ENCODE measurements at regions not wholly inside any gene's neighbourhood (a gene's known extent, or its start where the extent isn't known, plus 50 kb on each side); places are given as distances from the start of the nearest gene placed in this dataset.
"Not testable (repeated sequence)": the region's sequence is repeated elsewhere in the genome, so short reads cannot be mapped to it uniquely, and the experiment has no call there.

GRCh38 chr3:135629701-135630408 lies 335.7 kb upstream of the PPP2R3A start:
- no peak for DNase-seq (ENCODE audit: low read depth in 4 of 4, low spot score in 1 of 4)

- no peak for DNase-seq (ENCODE audit: low read depth in 4 of 4, low spot score in 1 of 4)
Measured at GRCh38 chr3:135632556-135633065, 332.9 kb upstream of the PPP2R3A start.

GRCh38 chr3:135633078-135633477 lies 332.4 kb upstream of the PPP2R3A start:
- no peak for DNase-seq (ENCODE audit: low read depth in 4 of 4, low spot score in 1 of 4)

- no peak for DNase-seq (ENCODE audit: low read depth in 4 of 4, low spot score in 1 of 4)
Measured at GRCh38 chr3:135636596-135636995, 328.9 kb upstream of the PPP2R3A start.

GRCh38 chr3:135637013-135637412 lies 328.5 kb upstream of the PPP2R3A start:
- DNase-seq (ENCODE audit: low read depth in 4 of 4, low spot score in 1 of 4) = no peak

GRCh38 chr3:135641761-135642160 lies 323.8 kb upstream of the PPP2R3A start:
- no peak for DNase-seq (ENCODE audit: low read depth in 4 of 4, low spot score in 1 of 4)

GRCh38 chr3:135645541-135645940 lies 320.0 kb upstream of the PPP2R3A start:
- DNase-seq (ENCODE audit: low read depth in 4 of 4, low spot score in 1 of 4) = no peak

GRCh38 chr3:135646873-135647272 lies 318.7 kb upstream of the PPP2R3A start:
- no peak for DNase-seq (ENCODE audit: low read depth in 4 of 4, low spot score in 1 of 4)

GRCh38 chr3:135649361-135649760 lies 316.2 kb upstream of the PPP2R3A start:
- DNase-seq (ENCODE audit: low read depth in 4 of 4, low spot score in 1 of 4) = no peak

GRCh38 chr3:135650309-135650708 lies 315.2 kb upstream of the PPP2R3A start:
- DNase-seq (ENCODE audit: low read depth in 4 of 4, low spot score in 1 of 4) = no peak

- DNase-seq (ENCODE audit: low read depth in 4 of 4, low spot score in 1 of 4) = no peak
Measured at GRCh38 chr3:135652388-135652787, 313.1 kb upstream of the PPP2R3A start.

- no peak for DNase-seq (ENCODE audit: low read depth in 4 of 4, low spot score in 1 of 4)
Measured at GRCh38 chr3:135655328-135655727, 310.2 kb upstream of the PPP2R3A start.

GRCh38 chr3:135658451-135658850 lies 307.1 kb upstream of the PPP2R3A start:
- DNase-seq (ENCODE audit: low read depth in 4 of 4, low spot score in 1 of 4) = not testable (repeated sequence)

GRCh38 chr3:135667061-135667460 lies 298.5 kb upstream of the PPP2R3A start:
- DNase-seq (ENCODE audit: low read depth in 4 of 4, low spot score in 1 of 4) = no peak

- DNase-seq (ENCODE audit: low read depth in 4 of 4, low spot score in 1 of 4) = no peak
Measured at GRCh38 chr3:135674508-135674907, 291.0 kb upstream of the PPP2R3A start.

GRCh38 chr3:135678386-135678785 lies 287.1 kb upstream of the PPP2R3A start:
- DNase-seq (ENCODE audit: low read depth in 4 of 4, low spot score in 1 of 4) = no peak

GRCh38 chr3:135688003-135688402 lies 277.5 kb upstream of the PPP2R3A start:
- no peak for DNase-seq (ENCODE audit: low read depth in 4 of 4, low spot score in 1 of 4)

- no peak for DNase-seq (ENCODE audit: low read depth in 4 of 4, low spot score in 1 of 4)
Measured at GRCh38 chr3:135690664-135691063, 274.9 kb upstream of the PPP2R3A start.

- DNase-seq (ENCODE audit: low read depth in 4 of 4, low spot score in 1 of 4) = no peak
Measured at GRCh38 chr3:135691240-135691639, 274.3 kb upstream of the PPP2R3A start.

- no peak for DNase-seq (ENCODE audit: low read depth in 4 of 4, low spot score in 1 of 4)
Measured at GRCh38 chr3:135694142-135694541, 271.4 kb upstream of the PPP2R3A start.

- DNase-seq (ENCODE audit: low read depth in 4 of 4, low spot score in 1 of 4) = no peak
Measured at GRCh38 chr3:135699741-135700140, 265.8 kb upstream of the PPP2R3A start.

- DNase-seq (ENCODE audit: low read depth in 4 of 4, low spot score in 1 of 4) = no peak
Measured at GRCh38 chr3:135706758-135707375, 258.7 kb upstream of the PPP2R3A start.

GRCh38 chr3:135719449-135719848 lies 246.1 kb upstream of the PPP2R3A start:
- no peak for DNase-seq (ENCODE audit: low read depth in 4 of 4, low spot score in 1 of 4)
